ENCODE measurements at regions not wholly inside any gene's neighbourhood (a gene's known extent, or its start where the extent isn't known, plus 50 kb on each side); places are given as distances from the start of the nearest gene placed in this dataset.
A peak's percentile ranks its signal among the peaks of the same experiment; 100 is the strongest.

DNA sequence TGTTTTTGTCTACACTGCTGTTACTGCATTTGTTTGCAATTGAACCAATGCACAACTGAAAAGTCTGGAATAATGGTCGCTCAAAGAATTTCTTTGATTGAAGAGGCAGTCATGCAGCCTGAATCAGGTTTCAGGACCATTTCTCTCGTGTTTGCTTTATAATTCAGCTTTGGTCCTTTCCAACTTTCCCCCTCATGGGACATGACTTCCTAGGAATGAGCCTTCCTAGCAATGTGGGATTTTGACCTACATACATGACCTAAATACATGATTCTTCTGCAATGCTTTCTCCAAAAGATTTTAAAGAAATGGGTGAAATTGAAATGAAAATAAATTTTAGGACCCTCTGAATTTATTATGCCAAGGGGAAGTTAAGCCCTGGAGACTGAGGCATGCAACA lies 197.4 kb downstream of the MREG start:
- peaks cover 10% of the 10 kb centered on the region for H3K36me3 Mint-ChIP-seq
- ATAC-seq (no peak), DNase-seq (ENCODE audit: low spot score) (no peak)
- peaks cover 17 to 44% of the 10 kb centered on the region in 2 donors for H3K27me3 Mint-ChIP-seq
- H3K4me3 Mint-ChIP-seq, result no peak overlapping the region
- H3K4me1 Mint-ChIP-seq (ENCODE audit: low read depth in 2 of 2), result peaks cover 22 to 23% of the 10 kb centered on the region in 2 donors
- no peaks in the 10 kb centered on the region for H3K9me3 Mint-ChIP-seq
- no peak overlapping the region for H3K27ac Mint-ChIP-seq

DNA sequence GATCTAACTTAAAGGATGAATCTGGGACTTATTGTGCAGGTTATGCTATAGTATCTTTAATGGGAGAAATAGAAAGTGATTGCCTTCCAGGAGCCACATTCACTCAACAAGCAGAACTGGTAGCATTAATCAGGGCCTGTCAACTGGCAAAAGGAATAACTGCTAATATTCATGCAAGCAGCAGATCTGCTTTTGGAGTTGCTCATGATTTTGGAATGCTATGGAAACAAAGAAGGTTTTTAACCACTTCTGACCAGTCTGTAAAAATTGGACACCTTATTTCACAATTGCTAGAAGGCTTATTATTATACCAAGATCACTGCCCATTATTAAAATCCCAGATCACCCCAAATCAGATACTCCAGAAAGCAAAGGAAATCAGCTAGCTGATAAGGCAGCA lies 200.4 kb downstream of the MREG start:
- peaks cover 25 to 31% of the 10 kb centered on the region in 2 donors for H3K4me1 Mint-ChIP-seq (ENCODE audit: low read depth in 2 of 2)
- ATAC-seq (no peak), DNase-seq (ENCODE audit: low spot score) (no peak)
- H3K4me3 Mint-ChIP-seq, result no peak overlapping the region
- peak overlapping the region in 1 of 2 donors; percentile 21 for H3K27ac Mint-ChIP-seq
- no peaks in the 10 kb centered on the region for H3K36me3 Mint-ChIP-seq
- H3K9me3 Mint-ChIP-seq, result no peaks in the 10 kb centered on the region
- H3K27me3 Mint-ChIP-seq, result peaks cover 10 to 28% of the 10 kb centered on the region in 2 donors

DNA sequence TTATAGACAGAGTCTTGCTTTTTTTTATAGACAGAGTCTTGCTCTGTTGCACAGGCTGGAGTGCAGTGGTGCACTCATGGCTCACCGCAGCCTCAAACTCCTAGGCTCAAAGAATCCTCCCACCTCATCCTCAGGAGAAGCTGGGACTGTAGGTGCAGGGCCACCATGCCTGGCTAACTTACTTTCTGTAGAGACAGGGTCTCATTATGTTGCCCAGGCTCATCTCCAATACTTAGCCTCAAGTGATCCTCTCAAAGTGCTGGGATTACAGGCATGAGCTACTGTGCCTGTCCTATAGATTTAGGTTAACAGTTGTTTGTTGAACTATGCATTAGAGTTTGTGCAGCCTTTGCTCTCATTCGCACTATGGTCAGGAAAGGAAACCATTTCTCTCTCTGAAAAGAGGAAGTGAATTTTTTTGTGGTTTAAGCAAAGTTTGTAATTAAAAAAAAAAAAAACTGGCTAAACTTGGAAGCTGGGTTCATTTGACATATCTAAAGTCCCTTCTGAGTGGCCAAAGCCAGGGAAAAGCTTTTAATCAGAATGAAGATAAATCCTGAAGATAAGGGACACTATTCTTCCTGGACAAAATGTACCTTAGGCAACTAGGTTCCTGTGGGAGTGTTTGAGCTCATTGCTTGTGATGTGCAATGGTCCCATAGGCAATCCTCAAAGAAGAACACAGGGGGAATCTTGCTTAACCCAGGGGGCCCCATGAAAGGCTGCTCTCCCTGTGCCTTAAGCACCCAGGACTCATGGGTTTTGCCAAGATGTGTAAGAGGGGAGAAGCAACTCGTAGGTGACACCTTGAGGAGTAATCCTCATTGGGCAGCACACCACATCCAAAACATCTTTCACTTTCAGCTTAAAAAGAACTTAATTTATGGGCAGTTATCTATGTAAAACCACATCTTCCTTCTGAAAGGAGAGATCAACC lies 201.7 kb downstream of the MREG start:
- ATAC-seq (peak; percentile 70 to 76), DNase-seq (ENCODE audit: low spot score) (no peak)
- Mint-ChIP-seq H3K27me3 (peaks cover 6 to 19% of the 10 kb centered on the region in 2 donors), H3K27ac (peak overlapping the region in 1 of 2 donors; percentile 40), H3K36me3 (no peaks in the 10 kb centered on the region), H3K4me1 (ENCODE audit: low read depth in 2 of 2) (peaks cover 25 to 31% of the 10 kb centered on the region in 2 donors), H3K4me3 (peak overlapping the region; percentile 70), H3K9me3 (no peaks in the 10 kb centered on the region)

DNA sequence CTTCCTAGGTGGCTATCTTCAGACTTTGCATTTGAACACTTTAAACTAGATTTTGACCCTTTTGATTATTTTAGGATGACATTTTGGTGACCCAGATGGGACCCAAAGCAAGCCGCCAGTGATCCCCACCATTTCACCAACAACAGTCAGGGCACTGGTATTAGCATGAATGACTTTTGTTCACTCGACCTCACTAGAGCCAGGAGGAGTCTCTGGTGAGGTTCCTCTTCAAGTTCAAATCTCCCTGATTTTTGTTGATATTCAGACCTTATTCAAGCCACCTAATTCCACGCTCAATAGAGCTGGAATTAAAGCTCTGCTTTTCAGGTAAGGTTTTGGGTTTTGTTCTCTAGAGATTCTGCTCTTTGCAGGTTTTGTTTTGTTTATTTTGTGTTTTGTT lies 202.3 kb downstream of the MREG start:
- Mint-ChIP-seq H3K4me1 (ENCODE audit: low read depth in 2 of 2) (peaks cover 25 to 31% of the 10 kb centered on the region in 2 donors), H3K9me3 (no peaks in the 10 kb centered on the region), H3K27ac (peak overlapping the region in 1 of 2 donors; percentile 40), H3K27me3 (peaks cover 6 to 14% of the 10 kb centered on the region in 2 donors), H3K4me3 (peak overlapping the region; percentile 70), H3K36me3 (no peaks in the 10 kb centered on the region)
- DNase-seq (ENCODE audit: low spot score) (no peak), ATAC-seq (no peak)

DNA sequence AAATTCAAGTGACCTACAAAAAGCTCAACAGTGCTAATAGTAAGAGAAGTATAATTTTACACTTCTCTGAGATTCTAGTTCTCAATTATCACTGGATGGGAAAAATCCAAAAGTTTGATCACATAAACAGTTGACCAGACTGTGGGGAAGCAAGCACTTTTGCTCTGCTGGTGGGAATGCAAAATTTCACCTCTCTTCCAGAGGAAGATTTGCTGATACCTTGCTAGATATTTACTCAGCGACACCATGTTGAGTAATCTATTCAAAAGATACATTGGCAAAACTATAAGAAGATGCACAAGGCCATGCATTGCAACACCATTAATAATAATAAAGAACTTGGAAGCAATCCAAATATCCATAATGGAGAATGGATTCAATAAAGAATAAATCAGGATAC lies 204.4 kb downstream of the MREG start:
- no peaks in the 10 kb centered on the region for H3K9me3 Mint-ChIP-seq
- DNase-seq (ENCODE audit: low spot score) (no peak), ATAC-seq (no peak)
- H3K4me1 Mint-ChIP-seq (ENCODE audit: low read depth in 2 of 2), result peaks cover 25 to 31% of the 10 kb centered on the region in 2 donors
- no peaks in the 10 kb centered on the region for H3K36me3 Mint-ChIP-seq
- H3K4me3 Mint-ChIP-seq, result no peak overlapping the region
- H3K27ac Mint-ChIP-seq, result no peak overlapping the region
- peaks cover 4 to 6% of the 10 kb centered on the region in 2 donors for H3K27me3 Mint-ChIP-seq

DNA sequence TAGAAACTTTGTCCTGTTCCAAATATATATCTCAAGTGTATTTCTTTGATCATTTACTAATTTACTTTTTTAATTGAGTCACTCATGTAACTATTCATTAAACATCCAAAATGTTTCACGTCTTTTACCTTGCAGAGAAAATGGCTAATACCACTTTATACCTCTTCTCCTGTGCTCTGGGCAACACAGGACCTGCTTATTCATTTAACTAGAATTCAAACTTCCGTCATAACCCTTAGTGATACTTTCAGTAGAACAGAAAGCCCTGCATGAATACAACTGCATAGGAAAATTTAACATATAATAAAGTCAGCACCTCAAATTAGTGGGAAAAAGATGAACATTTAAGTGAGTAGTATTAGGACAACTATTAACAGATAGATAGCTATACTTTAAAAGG lies 205.2 kb downstream of the MREG start:
- no peaks in the 10 kb centered on the region for H3K9me3 Mint-ChIP-seq
- DNase-seq (ENCODE audit: low spot score), result no peak
- H3K4me1 Mint-ChIP-seq (ENCODE audit: low read depth in 2 of 2), result peaks cover 24 to 30% of the 10 kb centered on the region in 2 donors
- H3K36me3 Mint-ChIP-seq, result no peaks in the 10 kb centered on the region
- H3K27me3 Mint-ChIP-seq, result peaks cover 4 to 5% of the 10 kb centered on the region in 2 donors
- no peak overlapping the region for H3K27ac Mint-ChIP-seq
- ATAC-seq, result no peak
- no peak overlapping the region for H3K4me3 Mint-ChIP-seq

DNA sequence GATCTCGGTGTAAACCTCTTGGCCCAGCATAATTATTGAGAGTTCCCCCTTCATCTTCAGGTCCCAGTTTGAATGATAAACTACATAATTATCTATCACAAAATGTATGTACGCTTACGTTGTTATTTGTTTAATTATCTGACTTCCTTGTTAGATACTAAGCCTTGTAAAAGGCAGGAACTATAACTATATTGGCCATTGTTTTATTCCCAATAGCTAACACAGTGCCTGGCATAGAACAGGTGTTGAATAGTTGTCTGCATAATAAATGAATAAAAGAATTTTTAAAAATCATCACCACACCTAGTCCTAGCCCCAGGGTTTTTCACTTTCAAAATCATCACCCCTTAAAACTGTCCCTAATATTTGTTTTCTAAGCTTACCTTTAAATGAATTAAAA lies 207.9 kb downstream of the MREG start:
- H3K27ac Mint-ChIP-seq, result no peak overlapping the region
- H3K36me3 Mint-ChIP-seq, result no peaks in the 10 kb centered on the region
- ATAC-seq, result no peak
- peaks cover 0 to 7% of the 10 kb centered on the region in 2 donors for H3K27me3 Mint-ChIP-seq
- H3K4me1 Mint-ChIP-seq (ENCODE audit: low read depth in 2 of 2), result peaks cover 0 to 4% of the 10 kb centered on the region in 2 donors
- no peak for DNase-seq (ENCODE audit: low spot score)
- no peak overlapping the region for H3K4me3 Mint-ChIP-seq
- H3K9me3 Mint-ChIP-seq, result no peaks in the 10 kb centered on the region

DNA sequence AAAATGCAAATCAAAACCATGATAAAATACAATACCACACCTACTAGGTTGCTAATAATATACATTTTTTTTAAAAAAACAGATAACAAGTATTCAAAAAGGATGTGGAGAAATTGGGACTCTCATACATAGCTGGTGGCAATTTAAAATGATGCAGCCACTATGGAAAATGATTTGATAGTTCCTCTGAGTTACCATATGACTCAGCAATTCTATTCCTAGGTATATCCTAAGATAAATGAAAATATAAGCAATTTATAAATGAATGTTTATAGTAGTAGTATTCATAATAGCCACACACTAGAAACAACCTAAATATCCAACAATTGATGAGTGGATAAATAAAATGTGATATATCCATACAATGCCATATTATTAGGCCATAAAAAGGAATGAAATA lies 210.2 kb downstream of the MREG start:
- H3K36me3 Mint-ChIP-seq, result no peaks in the 10 kb centered on the region
- ATAC-seq (no peak), DNase-seq (ENCODE audit: low spot score) (no peak)
- H3K27me3 Mint-ChIP-seq, result peaks cover 0 to 9% of the 10 kb centered on the region in 2 donors
- H3K4me3 Mint-ChIP-seq, result no peak overlapping the region
- no peaks in the 10 kb centered on the region for H3K4me1 Mint-ChIP-seq (ENCODE audit: low read depth in 2 of 2)
- no peak overlapping the region for H3K27ac Mint-ChIP-seq
- H3K9me3 Mint-ChIP-seq, result no peaks in the 10 kb centered on the region

DNA sequence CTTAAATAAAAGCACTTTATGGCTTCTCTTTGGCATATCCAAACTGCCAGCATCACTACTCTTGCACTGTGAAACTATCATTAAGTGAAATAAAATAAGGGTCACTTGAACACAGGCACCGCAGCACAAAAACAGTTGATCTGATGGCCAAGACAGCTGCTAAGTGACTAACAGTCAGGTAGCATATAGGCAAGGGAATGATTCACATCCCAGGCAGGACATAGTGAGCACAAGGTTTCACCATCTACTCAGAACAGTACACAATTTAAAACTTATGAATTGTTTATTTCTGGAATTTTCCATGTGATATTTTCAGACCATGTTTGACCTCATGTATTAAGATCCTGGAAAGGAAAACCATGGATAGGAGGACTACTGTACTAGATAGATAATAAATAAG lies 214.2 kb downstream of the MREG start:
- no peak overlapping the region for H3K27ac Mint-ChIP-seq
- H3K36me3 Mint-ChIP-seq, result no peaks in the 10 kb centered on the region
- H3K4me3 Mint-ChIP-seq, result no peak overlapping the region
- H3K27me3 Mint-ChIP-seq, result peaks cover 0 to 10% of the 10 kb centered on the region in 2 donors
- no peaks in the 10 kb centered on the region for H3K9me3 Mint-ChIP-seq
- ATAC-seq (no peak), DNase-seq (ENCODE audit: low spot score) (no peak)
- H3K4me1 Mint-ChIP-seq (ENCODE audit: low read depth in 2 of 2), result peaks cover 17 to 21% of the 10 kb centered on the region in 2 donors

DNA sequence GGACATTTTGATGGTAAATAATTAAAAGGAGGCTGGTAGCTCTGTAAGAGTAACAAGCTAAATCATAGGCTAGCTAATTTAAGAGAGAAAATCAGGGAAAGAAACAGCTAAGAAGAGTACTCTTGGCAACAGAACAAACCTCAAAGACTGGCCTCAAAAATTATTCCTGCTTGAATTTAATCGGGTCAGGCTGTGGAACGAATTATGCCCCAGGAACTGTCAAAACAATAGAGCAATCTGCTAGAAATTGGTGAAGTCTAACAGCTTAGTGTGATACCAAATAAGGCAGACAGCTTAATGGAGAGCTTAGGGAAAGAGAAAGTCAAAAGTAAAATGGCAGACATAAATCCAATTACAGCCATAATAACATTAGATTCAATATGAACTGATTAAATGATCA lies 215.7 kb downstream of the MREG start:
- Mint-ChIP-seq H3K4me3 (no peak overlapping the region), H3K9me3 (no peaks in the 10 kb centered on the region), H3K27ac (no peak overlapping the region), H3K4me1 (ENCODE audit: low read depth in 2 of 2) (peaks cover 25 to 30% of the 10 kb centered on the region in 2 donors), H3K36me3 (no peaks in the 10 kb centered on the region), H3K27me3 (peaks cover 0 to 10% of the 10 kb centered on the region in 2 donors)
- no peak for ATAC-seq
- DNase-seq (ENCODE audit: low spot score), result no peak

DNA sequence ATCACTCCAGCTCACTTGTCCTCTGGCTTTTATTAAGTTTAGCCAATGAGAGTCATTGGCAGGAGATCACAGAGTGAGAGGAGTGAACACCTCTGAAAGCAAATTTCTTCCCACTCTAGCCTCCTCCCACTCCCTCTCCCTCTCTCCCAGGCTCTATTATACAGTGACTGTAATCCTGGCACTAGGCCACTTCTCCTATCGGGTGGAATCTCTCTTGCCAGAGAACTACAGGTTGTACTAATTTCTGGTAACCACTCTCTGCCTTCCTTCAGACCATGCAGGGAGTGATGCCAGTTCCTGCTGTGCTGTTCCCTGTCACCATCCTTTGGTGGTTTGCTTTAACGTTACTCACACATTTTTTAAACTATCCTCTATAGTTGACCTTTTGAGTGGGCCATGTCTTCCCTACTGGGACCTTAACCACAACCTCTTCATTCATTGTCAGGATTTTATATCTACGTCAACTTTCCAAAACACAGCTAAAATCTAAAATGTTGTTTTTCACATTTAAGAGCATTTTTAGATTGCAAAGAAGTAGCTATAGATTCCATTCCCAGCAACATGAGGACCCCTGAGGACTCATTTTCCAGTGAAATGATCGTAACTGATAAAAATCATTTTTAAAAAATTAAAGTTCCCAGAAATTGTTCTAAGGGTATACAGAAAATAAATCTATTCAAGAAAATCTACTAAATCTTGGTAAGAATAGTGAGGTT lies 217.1 kb downstream of the MREG start:
- no peak for DNase-seq (ENCODE audit: low spot score)
- peak; percentile 45 to 56 for ATAC-seq
- H3K27me3 Mint-ChIP-seq, result peaks cover 0 to 10% of the 10 kb centered on the region in 2 donors
- H3K36me3 Mint-ChIP-seq, result no peaks in the 10 kb centered on the region
- H3K4me3 Mint-ChIP-seq, result no peak overlapping the region
- peaks cover 25 to 30% of the 10 kb centered on the region in 2 donors for H3K4me1 Mint-ChIP-seq (ENCODE audit: low read depth in 2 of 2)
- H3K27ac Mint-ChIP-seq, result no peak overlapping the region
- H3K9me3 Mint-ChIP-seq, result no peaks in the 10 kb centered on the region

DNA sequence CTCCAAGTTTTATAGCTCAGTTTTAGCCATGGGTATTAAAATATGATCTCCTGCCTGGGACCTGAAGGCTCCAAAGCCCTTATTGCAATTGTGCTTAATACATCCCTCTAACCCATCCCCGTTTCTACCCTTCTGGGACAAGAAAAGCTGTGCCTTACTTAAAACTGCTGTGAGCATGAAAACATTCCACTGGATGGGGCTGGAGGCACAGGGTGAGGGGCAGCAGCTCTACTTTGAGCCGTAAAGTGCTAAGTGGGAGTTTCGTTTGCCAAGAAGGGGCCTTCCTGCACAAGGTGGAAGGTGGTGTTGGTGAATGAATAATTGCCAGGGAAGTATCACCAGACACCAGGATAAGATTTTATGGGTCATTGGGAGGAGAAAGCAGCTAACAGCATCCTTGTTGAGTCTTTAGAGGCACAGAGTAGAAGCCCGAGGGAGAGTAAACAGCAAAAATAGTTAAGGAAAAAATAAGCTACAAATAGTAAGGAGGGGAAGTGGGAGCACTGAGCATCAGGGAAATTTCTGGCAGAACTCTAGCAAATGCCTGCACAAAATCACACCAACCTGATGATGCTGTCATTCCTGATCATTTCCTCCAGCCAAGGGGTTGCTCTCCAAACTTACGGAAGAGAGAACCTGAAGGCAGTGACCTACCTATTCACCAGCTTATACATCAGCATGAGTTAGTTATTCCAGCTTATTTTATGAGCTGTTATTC lies 218.4 kb downstream of the MREG start:
- no peak for ATAC-seq
- no peaks in the 10 kb centered on the region for H3K9me3 Mint-ChIP-seq
- no peaks in the 10 kb centered on the region for H3K36me3 Mint-ChIP-seq
- no peak for DNase-seq (ENCODE audit: low spot score)
- no peak overlapping the region for H3K27ac Mint-ChIP-seq
- H3K27me3 Mint-ChIP-seq, result peaks cover 0 to 3% of the 10 kb centered on the region in 2 donors
- H3K4me3 Mint-ChIP-seq, result no peak overlapping the region
- H3K4me1 Mint-ChIP-seq (ENCODE audit: low read depth in 2 of 2), result peaks cover 25 to 30% of the 10 kb centered on the region in 2 donors

DNA sequence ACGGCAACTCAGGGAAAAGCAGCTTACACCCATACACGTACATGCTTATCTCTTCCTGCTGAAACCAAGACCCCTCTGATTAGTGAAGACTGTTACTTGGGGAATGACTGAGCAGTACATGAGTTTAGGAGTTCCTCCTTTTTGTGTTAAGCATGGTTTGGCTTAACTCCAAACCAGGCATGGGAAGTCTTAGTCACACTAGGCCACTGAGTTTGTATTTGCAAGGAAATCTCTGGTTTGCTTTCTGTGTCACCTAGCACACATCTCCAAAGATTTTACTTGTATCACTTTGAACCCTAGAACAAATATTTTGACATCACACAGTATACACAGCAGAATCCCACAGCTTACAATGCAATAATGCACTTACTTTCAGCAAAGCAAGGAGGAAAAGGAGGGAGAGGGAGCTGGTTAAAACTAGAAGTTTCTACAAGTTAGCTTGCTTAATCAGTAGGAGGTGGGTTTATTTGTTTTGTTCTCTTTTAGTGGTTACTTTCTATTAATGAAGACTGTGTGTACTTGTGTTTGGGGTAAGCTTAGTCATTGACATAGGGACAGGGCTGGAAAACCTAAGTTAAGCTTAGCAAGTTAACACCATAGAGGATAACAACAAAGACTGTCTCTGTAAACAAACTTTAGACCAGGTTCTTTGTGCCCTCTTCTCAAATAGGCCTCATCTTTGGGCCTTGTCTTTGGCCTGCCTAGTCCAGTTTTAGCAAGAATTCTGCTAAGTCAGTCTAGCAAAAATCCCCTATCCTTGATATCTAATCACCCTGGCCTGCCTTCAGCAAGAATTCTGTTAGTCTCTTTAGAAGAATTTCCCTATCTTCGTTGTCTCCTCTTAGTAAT lies 219.4 kb downstream of the MREG start:
- Mint-ChIP-seq H3K27me3 (peaks cover 0 to 3% of the 10 kb centered on the region in 2 donors), H3K4me1 (ENCODE audit: low read depth in 2 of 2) (peaks cover 25 to 30% of the 10 kb centered on the region in 2 donors), H3K9me3 (no peaks in the 10 kb centered on the region), H3K27ac (peak overlapping the region in 1 of 2 donors; percentile 48), H3K4me3 (no peak overlapping the region), H3K36me3 (no peaks in the 10 kb centered on the region)
- DNase-seq (ENCODE audit: low spot score) (no peak), ATAC-seq (peak; percentile 55 to 81)
